A673 (cell line): ENCODE measurements at regions not wholly inside any gene's neighbourhood (a gene's known extent, or its start where the extent isn't known, plus 50 kb on each side); places are given as distances from the start of the nearest gene placed in this dataset.

Experiments
- BruUV-seq: library from RNA; stranded (reverse); fragments of 400-500 nt; replicated peaks from 2 replicates; lab custom pipeline; 2021; lab: Mats Ljungman, UMichigan
- CTCF ChIA-PET: fragments of 300-600 bp; sonication (Branson Sonifier 250); formaldehyde crosslinking; loops from one replicate; lab custom pipeline; 2022; ENCODE audit warnings: antibody characterized with exemption; lab: Charles Lee
- POLR2A ChIA-PET: fragments of 300-600 bp; sonication (Branson Sonifier 250); formaldehyde crosslinking; loops from one replicate; lab custom pipeline; 2022; ENCODE audit warnings: antibody characterized with exemption; ENCODE audit not compliant: low non-redundant PET; lab: Charles Lee
- DNase-seq: peaks from one replicate; pipeline ENCODE4 v3.0.0-alpha.2; 2015; ENCODE audit warnings: low spot score
- H3K27ac ChIP-seq: fragments of 200-600 bp; sonication (generic); 2 replicates; pipeline ENCODE4 v1.5.1; 2016; ENCODE audit warnings: mixed run types, low read depth, mild to moderate bottlenecking, mixed read lengths, antibody characterized with exemption, low read length; ENCODE audit not compliant: poor library complexity, severe bottlenecking
- H3K27me3 ChIP-seq: fragments of 200-600 bp; sonication (generic); replicated peaks from 2 replicates; pipeline ENCODE4 v1.6.1; 2017; ENCODE audit warnings: mixed run types, low read depth, mild to moderate bottlenecking, mixed read lengths, antibody characterized with exemption, low read length; ENCODE audit not compliant: insufficient read depth, poor library complexity
- H3K36me3 ChIP-seq: fragments of 200-600 bp; sonication (generic); 2 replicates; pipeline ENCODE4 v1.6.1; 2016; ENCODE audit warnings: mixed run types, mild to moderate bottlenecking, mixed read lengths, antibody characterized with exemption, low read length; ENCODE audit not compliant: insufficient read depth, poor library complexity, severe bottlenecking
- H3K4me1 ChIP-seq: fragments of 200-600 bp; sonication (generic); 2 replicates; pipeline ENCODE4 v1.6.1; 2017; ENCODE audit warnings: mixed run types, mild to moderate bottlenecking, mixed read lengths, antibody characterized with exemption, low read length; ENCODE audit not compliant: insufficient read depth, poor library complexity, severe bottlenecking
- H3K4me3 ChIP-seq: fragments of 200-600 bp; sonication (generic); 2 replicates; pipeline ENCODE4 v1.5.1; 2016; ENCODE audit warnings: low read depth, mixed run types, mild to moderate bottlenecking, mixed read lengths, low read length; ENCODE audit not compliant: poor library complexity, severe bottlenecking
- H3K9me3 ChIP-seq: fragments of 200-600 bp; sonication (generic); 2 replicates; pipeline ENCODE4 v1.6.1; 2016; ENCODE audit warnings: mixed run types, low read depth, mild to moderate bottlenecking, mixed read lengths, antibody characterized with exemption, low read length; ENCODE audit not compliant: poor library complexity, severe bottlenecking
- EZH2 ChIP-seq: fragments of 200-600 bp; sonication (generic); IDR thresholded peaks from 2 replicates; pipeline ENCODE4 v1.6.1; 2017; ENCODE audit warnings: borderline replicate concordance, low read depth, mild to moderate bottlenecking, mixed read lengths, antibody characterized with exemption, low read length; ENCODE audit not compliant: poor library complexity, severe bottlenecking
- intact Hi-C: fragments of 100-400 bp; cut with micrococcal nuclease; formaldehyde crosslinking; loops from one replicate; pipeline ENCODE4 v1.10.0; 2022; ENCODE audit not compliant: unreplicated experiment
- TF ChIP-seq, protein P1 (sequence below): fragments of 300-800, 200-600 bp; sonication (generic); conservative IDR thresholded peaks from 2 replicates; pipeline ENCODE4 v1.5.1; 2017; ENCODE audit warnings: low read depth, mild to moderate bottlenecking, antibody characterized with exemption, low read length, moderate library complexity, mixed read lengths

GRCh38 chr15:61327019-61327631 lies 98.0 kb upstream of the RORA start:
- TF ChIP-seq, protein P1, sequence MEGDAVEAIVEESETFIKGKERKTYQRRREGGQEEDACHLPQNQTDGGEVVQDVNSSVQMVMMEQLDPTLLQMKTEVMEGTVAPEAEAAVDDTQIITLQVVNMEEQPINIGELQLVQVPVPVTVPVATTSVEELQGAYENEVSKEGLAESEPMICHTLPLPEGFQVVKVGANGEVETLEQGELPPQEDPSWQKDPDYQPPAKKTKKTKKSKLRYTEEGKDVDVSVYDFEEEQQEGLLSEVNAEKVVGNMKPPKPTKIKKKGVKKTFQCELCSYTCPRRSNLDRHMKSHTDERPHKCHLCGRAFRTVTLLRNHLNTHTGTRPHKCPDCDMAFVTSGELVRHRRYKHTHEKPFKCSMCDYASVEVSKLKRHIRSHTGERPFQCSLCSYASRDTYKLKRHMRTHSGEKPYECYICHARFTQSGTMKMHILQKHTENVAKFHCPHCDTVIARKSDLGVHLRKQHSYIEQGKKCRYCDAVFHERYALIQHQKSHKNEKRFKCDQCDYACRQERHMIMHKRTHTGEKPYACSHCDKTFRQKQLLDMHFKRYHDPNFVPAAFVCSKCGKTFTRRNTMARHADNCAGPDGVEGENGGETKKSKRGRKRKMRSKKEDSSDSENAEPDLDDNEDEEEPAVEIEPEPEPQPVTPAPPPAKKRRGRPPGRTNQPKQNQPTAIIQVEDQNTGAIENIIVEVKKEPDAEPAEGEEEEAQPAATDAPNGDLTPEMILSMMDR: no peak
- TF ChIP-seq EZH2: no peak
- BruUV-seq: no TSS peak
- H3K4me1 ChIP-seq: no peaks in the 10 kb centered on the region
- peaks cover 55% of the 10 kb centered on the region for H3K27me3 ChIP-seq
- DNase-seq: no peak
- POLR2A ChIA-PET: no interaction called here
- H3K4me3 ChIP-seq: no peak overlapping the region
- H3K36me3 ChIP-seq: no peaks in the 10 kb centered on the region
- intact Hi-C loops: no loop called here
- no peaks in the 10 kb centered on the region for H3K9me3 ChIP-seq
- H3K27ac ChIP-seq: no peak overlapping the region
- CTCF ChIA-PET: no interaction called here

DNA sequence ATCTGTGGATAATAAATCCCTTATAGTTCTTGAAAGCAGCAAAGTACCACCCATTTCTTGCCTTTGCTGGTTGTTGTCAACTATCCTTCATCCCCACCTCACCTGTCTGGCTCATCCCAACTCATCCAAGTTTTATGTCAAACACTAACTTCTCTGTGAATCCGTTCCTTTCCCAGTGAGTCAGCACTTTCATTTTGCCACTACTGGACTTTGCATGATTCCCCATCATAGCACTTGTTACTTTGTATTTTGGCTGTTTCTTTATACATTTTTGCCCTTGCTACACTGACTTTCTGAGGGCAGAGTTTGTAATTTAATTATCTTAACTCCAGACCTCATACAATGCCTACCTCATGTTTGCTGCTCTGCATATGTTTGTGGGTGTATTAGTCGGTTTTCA lies 90.8 kb upstream of the RORA start:
- no peak for DNase-seq
- no peaks in the 10 kb centered on the region for H3K36me3 ChIP-seq
- no peak overlapping the region for H3K27ac ChIP-seq
- ChIA-PET POLR2A (no interaction called here), CTCF (no interaction called here)
- no peaks in the 10 kb centered on the region for H3K4me1 ChIP-seq
- no peaks in the 10 kb centered on the region for H3K27me3 ChIP-seq
- H3K4me3 ChIP-seq: no peak overlapping the region
- no TSS peak for BruUV-seq
- TF ChIP-seq, protein P1: no peak
- no peak for TF ChIP-seq EZH2
- no peaks in the 10 kb centered on the region for H3K9me3 ChIP-seq
- intact Hi-C loops: no loop called here

DNA sequence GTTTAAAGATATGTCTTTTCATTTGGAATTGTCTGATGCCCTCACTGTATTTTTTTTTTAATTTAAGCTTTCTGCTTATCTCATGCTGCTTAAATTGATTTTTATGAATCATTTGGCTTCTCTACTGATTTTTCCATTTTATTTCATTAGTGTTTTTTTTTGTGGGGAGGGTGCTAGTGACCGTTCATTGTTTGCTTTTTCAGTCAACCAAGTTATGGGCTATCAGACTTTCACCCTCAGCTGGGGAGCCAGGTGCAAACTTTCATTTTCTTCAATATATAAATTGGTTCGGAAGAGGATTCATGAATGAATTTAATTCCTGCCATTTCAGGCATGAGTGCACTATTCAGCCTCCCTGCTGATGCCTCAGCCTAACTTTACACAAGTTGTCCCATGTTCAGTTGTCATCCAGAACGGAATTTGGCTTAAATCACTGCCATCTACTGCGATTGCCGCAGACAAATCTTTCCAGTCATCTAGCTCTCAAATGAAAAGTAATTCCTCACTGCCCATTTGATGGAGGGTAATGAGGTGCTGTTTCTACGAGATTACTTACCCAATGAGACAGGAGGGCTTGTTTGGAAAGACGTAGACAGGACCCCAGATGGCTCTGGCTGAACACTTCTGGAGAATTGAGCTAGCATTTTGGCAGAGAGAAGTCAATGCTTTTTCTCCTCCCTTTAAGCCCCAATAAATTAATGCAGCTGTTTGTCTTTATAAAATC lies 89.9 kb upstream of the RORA start:
- no peak overlapping the region for H3K4me3 ChIP-seq
- no peaks in the 10 kb centered on the region for H3K36me3 ChIP-seq
- TF ChIP-seq EZH2: no peak
- H3K27me3 ChIP-seq: no peaks in the 10 kb centered on the region
- POLR2A ChIA-PET: no interaction called here
- intact Hi-C loops: no loop called here
- no TSS peak for BruUV-seq
- no peak overlapping the region for H3K27ac ChIP-seq
- no peaks in the 10 kb centered on the region for H3K9me3 ChIP-seq
- CTCF ChIA-PET: no interaction called here
- no peak for DNase-seq
- H3K4me1 ChIP-seq: no peaks in the 10 kb centered on the region
